HEK293 (cell line): ENCODE measurements at regions not wholly inside any gene's neighbourhood (a gene's known extent, or its start where the extent isn't known, plus 50 kb on each side); places are given as distances from the start of the nearest gene placed in this dataset.

Experiments
- ZNF140 ChIP-seq: fragments of 450-650 bp; formaldehyde crosslinking; IDR thresholded peaks from 2 replicates; pipeline ENCODE4 v1.5.1; 2016; ENCODE audit warnings: missing biosample characterization, missing genetic modification characterization
- TF ChIP-seq, protein P1 (sequence below): fragments of 450-650 bp; formaldehyde crosslinking; IDR thresholded peaks from 2 replicates; pipeline ENCODE4 v1.5.1; 2016; ENCODE audit warnings: missing biosample characterization, missing genetic modification characterization
- TF ChIP-seq, protein P2 (sequence below): fragments of 450-650 bp; formaldehyde crosslinking; IDR thresholded peaks from 2 replicates; pipeline ENCODE4 v1.5.1; 2016; ENCODE audit warnings: missing biosample characterization, missing genetic modification characterization

DNA sequence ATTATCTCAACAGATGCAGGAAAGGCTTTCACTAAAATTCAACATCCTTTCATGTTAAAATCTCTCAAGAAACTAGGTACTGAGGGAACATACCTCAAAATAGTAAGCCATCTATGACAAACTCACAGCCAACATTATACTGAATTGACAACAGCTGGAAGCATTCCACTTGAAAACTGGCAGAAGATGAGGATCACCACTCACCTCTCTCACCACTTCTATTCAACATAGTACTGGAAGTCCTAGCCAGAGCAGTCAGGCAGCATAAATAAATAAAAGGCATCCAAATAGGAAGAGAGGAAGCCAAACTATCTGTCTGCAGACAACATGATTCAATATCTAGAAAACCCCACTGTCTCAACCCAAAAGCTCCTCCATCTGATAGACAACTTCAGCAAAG lies 203.6 kb upstream of the GRAMD2B start:
- TF ChIP-seq, protein P1, sequence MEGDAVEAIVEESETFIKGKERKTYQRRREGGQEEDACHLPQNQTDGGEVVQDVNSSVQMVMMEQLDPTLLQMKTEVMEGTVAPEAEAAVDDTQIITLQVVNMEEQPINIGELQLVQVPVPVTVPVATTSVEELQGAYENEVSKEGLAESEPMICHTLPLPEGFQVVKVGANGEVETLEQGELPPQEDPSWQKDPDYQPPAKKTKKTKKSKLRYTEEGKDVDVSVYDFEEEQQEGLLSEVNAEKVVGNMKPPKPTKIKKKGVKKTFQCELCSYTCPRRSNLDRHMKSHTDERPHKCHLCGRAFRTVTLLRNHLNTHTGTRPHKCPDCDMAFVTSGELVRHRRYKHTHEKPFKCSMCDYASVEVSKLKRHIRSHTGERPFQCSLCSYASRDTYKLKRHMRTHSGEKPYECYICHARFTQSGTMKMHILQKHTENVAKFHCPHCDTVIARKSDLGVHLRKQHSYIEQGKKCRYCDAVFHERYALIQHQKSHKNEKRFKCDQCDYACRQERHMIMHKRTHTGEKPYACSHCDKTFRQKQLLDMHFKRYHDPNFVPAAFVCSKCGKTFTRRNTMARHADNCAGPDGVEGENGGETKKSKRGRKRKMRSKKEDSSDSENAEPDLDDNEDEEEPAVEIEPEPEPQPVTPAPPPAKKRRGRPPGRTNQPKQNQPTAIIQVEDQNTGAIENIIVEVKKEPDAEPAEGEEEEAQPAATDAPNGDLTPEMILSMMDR: no peak
- TF ChIP-seq, protein P2, sequence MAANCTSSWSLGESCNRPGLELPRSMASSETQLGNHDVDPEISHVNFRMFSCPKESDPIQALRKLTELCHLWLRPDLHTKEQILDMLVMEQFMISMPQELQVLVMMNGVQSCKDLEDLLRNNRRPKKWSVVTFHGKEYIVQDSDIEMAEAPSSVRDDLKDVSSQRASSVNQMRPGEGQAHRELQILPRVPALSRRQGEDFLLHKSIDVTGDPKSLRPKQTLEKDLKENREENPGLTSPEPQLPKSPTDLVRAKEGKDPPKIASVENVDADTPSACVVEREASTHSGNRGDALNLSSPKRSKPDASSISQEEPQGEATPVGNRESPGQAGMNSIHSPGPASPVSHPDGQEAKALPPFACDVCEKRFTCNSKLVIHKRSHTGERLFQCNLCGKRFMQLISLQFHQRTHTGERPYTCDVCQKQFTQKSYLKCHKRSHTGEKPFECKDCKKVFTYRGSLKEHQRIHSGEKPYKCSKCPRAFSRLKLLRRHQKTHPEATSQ (tag by site-specific recombination): no peak
- no peak for TF ChIP-seq ZNF140 (tag by site-specific recombination)
